Right lung (tissue), 2 donors: ENCODE measurements at regions not wholly inside any gene's neighbourhood (a gene's known extent, or its start where the extent isn't known, plus 50 kb on each side); places are given as distances from the start of the nearest gene placed in this dataset.
"Not testable (repeated sequence)": the region's sequence is repeated elsewhere in the genome, so short reads cannot be mapped to it uniquely, and the experiment has no call there.

ENCODE experiments used
- DNase-seq, 2 donors: peaks; one replicate each; pipeline ENCODE4 v3.0.0-alpha.2; 2013

DNA sequence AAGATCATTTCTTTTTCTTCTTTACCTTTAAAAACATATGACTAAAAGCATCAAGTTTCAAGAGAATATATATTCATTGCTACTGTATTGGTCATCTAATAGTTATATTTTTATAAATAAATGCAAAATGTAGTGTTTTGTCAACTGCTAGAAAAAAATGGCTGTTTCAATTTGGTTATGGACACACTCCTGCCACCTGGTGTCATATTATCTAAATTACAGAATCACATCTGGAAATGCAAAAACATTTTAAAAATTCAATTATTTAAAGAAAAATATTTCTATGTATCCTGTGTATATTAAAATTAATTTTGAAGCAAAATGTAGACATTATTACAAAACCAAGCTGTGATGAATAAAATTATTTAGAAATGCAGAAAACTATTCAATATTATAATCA lies 329.4 kb upstream of the PCDH18 start:
- DNase-seq: peak; percentile 3 to 4

DNA sequence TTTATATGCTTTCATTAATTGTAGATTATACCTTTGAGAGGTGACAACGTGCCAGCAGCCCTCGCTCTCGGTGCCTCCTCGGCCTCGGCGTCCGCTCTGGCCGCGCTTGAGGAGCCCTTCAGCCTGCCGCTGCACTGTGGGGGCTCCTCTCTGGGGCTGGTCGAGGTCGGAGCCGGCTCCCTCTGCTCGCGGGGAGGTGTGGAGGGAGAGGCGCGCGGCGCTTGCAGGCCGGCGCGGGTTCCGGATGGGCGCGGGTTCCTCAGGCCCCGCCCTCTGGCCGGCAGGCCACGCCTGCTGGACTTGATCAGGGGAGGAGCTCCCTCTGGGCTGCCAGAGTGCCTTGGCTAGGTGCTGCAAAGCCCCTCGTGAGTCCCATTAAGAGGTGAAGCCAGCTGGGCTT lies 321.1 kb upstream of the PCDH18 start:
- DNase-seq: no peak

DNA sequence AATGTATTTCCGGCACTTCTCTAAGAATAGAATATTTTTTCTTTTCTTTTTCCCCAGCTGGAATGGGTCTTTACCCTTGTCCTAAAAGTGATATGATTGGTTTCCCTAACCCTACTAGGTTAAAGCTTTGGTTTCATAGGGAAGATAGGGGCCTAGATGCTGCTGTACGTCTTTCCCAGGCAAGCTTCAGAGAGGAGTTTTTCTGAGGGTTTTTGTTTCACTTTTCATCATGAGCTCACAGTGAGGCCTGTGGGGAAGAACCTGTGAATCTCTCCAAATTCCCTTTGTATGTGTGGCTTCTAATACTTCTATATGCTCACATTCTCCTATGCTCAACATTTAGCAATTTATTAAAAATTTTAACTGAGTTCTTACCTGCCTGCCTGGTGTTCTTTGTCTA lies 320.0 kb upstream of the PCDH18 start:
- DNase-seq: no peak

DNA sequence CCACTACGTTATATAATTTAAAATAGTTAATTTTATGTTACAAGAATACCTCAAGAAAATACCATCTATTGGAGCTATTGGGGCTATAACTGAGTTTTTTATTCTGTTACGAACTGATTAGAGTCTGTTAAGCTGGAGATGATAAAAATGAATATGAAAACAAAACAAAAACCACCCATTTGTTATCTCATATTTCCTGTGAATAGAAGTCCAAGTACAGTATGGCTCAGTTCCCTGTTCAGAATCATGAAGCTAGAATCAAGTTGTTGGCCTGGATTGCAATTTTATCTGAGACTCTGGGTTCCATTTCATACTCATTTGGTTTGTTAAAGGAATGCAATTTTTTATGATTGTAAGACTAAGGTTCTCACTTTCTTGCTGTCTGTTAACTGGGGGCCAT lies 319.1 kb upstream of the PCDH18 start:
- DNase-seq: no peak

DNA sequence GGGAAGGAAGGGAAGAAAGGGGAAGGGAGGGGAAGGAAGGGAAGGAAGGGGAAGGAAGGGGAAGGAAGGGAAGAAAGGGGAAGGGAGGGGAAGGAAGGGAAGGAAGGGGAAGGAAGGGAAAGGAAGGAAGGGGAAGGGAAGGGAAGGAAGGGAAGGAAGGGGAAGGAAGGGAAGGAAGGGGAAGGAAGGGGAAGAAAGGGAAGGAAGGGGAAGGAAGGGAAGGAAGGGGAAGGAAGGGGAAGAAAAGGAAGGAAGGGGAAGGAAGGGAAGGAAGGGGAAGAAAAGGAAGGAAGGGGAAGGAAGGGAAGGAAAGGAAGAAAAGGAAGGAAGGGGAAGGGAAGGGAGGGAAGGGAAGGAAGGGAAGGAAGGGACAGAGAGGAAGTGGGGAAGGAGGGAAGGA lies 295.7 kb upstream of the PCDH18 start:
- not testable (repeated sequence) for DNase-seq

DNA sequence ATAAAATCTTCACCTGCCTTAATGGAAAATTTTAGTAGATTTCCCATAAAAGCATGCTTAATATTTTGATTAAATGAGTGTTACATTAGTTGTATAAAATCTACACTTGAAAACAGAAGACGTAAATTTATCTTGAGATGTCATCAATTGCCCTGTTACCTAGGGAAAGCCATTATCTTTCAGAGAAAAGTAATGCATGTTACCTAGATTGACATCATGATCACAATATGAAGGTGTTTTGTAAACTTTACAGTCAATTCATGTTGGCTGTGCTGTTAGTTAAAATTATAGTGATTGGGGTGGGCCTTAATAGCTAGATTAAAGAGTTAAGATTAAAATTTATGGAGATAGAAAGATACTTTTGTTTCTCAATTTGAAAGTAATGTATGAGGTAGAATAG lies 293.2 kb upstream of the PCDH18 start:
- DNase-seq: no peak

DNA sequence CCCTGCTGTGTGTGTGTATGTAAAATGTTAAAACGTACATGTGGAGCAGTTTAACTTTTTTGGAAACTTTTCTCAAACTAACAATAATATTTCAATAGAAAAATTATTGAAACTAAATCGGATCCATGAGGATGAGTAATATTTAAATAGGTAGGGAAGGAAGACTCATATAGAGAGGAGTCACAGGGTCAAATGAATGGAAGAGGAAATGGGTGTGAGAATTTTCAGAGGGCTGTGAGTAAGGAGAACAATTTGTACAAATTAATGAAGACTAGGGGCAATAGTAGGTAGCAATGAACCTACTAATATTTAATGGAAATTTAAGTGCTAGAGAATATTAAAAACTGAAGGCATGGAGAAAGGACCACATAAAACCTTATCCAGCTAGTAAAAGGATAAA lies 290.7 kb upstream of the PCDH18 start:
- no peak for DNase-seq

DNA sequence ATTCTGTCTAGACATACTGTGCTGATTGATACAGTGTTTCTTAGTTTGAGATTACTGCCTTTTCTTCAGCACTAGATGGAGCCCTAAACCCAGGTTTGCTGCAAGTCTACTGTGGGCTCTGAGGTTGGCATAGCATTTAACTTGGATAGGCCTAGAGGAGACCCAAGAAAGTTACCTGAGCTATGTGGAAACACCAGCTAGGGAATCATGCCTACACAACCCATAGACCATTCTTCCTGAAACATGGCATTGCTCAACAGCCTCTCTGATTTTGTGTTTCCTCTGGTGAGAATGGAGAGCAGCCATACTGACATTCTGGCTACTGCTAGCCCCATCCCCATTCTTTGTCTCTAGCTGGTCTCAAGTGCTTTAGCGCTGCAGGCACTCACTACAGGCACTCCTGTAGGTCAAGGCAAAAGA lies 287.7 kb upstream of the PCDH18 start:
- DNase-seq: no peak

DNA sequence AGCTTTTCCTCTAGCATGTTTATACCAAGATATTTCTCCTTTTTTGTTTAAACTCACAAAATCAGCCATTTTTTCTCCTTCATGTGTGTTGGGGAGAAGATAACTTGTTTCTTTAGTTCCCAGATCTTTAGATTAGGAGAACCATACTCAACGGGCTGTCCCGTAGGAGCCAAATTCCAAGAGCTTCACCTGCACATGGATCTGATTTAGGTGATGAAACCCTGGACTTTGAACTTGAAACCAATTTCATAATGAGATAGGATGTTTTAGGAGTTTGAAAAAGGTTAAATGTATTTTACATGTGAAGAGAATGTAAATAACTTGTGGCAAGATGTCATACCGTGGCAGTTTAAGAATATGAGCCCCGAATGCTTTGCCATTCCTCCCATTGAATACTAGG lies 280.0 kb upstream of the PCDH18 start:
- DNase-seq: no peak

DNA sequence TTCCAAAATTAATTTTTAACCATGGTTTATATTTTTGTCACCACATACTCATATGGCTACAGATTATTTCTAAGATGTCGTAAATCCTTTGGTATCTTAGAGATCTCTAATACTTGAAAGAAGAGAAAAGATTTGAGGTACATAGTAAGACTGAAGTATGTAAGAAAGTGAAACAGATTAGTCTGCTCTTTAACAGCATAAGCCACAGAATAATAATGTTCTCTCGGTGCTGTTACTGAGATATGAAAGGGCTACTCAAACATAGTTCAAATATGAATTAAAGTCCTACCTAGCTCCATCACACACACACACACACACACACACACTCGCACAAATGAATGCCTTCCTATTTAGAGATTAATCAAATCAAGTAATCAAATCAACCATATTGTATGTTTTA lies 274.1 kb upstream of the PCDH18 start:
- DNase-seq: no peak

DNA sequence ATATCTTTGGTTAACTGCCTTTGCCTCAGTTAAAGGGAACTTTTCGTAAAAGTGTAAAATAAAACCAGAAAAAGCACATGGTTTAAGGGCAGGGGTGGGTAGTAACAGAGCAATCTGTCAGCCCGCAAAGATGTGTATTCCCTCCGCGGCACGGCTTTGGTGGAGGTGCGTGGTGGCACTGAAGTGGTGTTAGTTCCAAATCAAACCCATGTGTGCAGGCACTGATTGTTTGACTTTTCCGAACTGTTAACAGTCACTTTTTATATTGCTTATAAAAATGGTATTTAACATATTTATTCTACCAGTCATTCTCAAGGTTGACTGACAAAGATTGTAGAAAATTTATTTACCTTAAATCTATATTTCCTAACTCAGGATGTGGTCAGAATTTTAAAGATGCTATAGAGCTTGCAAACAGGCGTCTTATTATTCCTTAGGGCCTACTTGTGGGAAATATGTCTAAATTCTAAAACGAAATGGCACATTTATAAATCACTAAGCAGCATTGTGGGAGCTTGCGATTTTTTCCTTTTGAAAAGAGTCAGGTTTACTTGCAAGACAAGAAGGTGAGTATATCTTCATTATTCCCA lies 272.7 kb upstream of the PCDH18 start:
- no peak for DNase-seq

DNA sequence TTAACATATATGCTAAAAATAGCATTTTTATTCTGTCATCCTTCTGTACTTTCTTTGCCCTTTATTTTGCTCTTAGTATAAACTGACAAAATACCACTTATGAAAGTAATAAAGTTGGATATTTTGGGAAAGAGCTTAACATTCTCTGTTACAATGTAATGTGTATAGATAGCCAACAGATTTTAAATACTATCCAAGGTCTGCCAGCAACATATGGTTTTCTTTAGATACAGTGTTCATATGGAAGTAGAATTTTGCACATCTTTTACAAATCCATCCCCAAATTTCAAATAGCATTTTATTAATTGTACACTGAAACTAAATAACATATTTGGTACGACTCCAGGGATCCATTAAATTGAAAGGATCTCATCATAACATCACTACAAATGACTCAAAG lies 268.6 kb upstream of the PCDH18 start:
- DNase-seq: peak in 1 of 2 donors; percentile 21

DNA sequence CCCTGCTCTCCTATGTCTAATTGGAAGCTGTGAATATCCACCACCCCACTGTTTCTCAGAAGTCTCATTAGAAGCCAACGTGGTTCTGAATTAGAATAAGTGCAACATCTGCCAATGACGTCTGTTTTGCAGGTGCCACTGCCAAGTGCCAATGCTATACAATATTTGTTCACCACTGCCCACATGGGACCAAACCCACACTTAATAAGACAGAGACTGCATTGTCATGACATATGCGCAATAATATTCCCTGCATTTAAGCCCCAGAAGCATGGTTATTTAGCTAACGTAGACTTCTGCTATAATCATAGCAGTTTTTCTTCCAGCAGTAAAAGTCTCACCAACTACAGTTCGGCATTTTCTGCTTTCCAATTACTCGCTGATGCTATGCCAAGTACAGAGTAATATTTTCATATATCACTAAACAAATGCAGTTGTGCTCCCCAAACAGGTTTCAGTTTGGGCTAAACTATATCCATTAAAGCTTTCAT lies 262.5 kb upstream of the PCDH18 start:
- DNase-seq: no peak

DNA sequence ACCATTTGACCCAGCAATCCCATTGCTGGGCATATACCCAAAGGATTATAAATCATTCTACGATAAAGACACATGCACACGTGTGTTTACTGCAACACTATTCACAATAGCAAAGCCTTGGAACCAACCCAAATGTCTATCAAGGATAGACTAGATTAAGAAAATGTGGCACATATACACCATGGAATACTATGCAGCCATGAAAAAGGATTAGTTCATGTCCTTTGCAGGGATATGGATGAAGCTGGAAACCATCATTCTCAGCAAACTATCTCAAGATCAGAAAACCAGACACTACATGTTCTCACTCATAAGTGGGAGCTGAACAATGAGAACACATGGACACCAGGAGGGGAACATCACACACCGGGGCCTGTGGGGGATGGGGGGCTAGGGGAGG lies 257.0 kb upstream of the PCDH18 start:
- not testable (repeated sequence) for DNase-seq

DNA sequence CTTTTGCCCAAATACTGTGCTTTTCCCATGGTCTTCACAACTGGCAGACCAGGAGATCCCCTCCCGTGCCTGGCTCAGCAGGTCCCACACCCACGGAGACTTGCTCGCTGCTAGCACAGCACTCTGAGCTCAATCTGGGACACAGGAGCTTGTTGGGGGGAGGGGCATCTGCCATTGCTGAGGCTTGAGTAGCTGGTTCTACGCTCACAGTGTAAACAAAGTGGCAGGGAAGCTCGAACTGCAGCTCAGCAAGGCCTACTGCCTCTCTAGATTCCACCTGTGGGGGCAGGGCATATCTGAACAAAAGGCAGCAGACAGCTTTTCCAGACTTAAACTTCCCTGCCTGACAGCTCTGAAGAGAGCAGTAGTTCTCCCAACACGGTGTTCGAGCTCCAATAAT lies 251.6 kb upstream of the PCDH18 start:
- not testable (repeated sequence) for DNase-seq

DNA sequence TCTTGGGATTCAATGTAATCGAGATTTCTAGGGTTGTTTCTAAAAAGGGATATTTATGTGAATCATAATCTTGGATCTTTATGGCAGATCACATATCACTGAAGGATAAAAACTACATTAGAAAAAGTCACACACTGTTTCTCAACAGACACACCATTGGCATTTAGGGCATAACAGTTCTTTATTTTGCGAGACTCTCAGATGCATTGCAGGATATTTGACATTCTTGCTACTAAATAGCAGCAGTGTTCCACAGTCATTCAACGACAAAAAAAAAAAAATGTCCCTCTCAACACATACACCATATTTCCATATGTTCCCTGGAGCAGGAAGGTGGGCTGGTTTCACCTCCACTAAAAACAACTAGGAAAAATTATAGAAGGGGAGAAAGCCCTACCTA lies 243.4 kb upstream of the PCDH18 start:
- no peak for DNase-seq

DNA sequence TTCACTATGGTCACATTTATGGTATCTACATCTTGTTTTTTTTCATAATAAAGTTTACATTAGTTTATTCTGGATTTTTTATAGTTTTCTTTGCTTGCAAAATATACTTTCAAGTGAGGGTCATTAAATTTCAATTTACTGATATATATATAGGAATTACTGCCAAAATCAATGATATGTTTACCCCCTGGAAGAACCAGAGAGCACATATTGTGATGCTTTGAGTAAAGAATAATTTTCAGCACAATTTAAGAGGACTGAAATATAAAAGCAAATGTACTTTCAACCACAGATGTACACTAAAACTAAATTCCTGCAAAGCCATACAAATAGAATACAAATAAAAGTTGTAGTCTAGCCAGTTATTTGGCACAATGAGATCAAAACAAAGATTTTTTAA lies 242.2 kb upstream of the PCDH18 start:
- DNase-seq: no peak

DNA sequence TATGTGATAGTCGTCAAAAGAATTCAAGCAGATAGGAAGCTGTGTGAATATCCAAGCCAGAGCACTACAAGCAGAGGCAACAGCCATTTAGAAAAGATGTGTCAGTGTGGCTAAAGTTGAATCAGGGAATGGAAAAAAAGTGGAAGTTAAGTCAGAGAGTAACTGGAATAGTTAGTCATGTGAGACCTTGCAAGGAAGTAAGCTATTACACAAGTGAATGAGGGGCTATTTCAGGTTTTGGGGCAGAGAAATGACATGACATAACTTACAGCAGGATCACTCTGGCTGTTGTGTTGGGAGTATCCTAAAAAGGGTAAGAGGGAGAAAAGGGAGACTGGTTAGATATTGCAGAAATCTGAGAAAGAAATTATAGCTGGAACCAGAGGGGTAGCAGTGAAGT lies 236.6 kb upstream of the PCDH18 start:
- no peak for DNase-seq

DNA sequence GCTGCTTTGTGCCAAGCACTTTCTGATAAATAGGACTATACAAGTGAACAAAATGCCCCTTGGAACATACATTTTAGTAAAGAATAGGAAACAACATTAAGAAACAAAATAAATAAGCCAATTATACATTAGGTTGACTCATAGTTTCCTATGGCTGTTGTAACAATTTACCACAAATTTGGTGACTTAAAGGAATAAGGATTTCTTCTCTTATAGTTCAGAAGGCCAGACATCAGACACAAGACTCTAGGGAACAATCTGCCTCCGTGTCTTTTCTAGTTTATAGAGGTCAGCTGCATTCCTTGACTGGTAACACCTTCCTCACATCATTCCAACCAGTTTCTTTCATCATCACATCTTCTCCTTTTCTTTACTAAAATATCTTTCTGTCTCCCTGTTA lies 235.9 kb upstream of the PCDH18 start:
- DNase-seq: no peak

DNA sequence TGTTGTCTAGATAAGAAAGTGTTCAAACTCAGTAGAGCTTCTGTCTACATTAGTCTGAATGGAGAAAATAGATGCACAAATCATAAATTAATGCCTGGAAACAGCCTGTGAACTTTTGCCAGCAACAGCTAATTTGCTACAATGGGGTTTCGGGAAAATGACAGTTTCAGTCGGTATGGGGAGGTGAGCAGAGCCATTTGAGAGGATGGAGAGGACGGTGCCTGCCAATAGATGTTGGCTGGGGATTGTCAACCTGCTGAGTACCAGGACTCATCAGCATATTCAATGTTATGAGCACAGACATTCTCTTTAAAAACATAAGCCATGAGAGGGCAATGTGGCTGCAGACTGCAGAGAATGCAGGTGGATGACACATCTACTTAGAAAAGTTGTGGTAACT lies 230.3 kb upstream of the PCDH18 start:
- no peak for DNase-seq

DNA sequence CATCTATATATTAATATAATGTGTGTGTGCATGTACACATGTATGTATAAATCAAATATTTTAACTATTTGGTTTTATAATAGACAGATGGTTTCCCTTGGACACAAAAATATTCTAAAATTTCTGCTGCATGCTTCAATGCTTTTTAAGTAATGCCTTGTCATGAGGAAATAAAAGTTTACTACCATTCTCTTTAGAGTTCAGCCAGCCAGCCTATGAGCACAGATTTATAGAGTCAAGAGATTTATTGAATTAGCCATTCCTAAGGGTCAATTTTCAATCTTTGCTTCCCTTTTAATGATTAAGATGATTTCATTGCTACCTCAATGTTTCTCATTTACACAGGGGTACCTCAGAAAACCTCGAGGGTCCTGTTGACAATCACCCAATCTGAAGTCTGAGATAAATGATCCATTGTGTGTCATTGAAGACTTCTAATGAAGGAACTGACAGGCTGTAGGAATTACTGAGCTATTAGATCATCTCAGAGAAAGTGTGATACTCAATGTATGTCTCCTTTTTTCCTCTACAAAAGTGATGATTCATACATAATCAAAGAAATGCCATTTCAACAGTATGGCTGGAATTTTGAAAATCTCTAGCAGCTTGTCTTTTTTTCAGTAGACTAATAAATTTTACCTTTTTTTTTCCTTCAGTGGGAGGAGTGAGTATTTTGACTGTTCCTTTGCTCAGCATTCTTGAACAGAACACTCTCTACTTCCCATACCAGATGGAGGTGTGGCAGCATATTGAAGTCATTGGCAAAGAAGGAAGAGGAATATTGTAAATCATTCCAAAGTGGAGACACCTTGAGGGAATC lies 222.6 kb upstream of the PCDH18 start:
- DNase-seq: no peak

DNA sequence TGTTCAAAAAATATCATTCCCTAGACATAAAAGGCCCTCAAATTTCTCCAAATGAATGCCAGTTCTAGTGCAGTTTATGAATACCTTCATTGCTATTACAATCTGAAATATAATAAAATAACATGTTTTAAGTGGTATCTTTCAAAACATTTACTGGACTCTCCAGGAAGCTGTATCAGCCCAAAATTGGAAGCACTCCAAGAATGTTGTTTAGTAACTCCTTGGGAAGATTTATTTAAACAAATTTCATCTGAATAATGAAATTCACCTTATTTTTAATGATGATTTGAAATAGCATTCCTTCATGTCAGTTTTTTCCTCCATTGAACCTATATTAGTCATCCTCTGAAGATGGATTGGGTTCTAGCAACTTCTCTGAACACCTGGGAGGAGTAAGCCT lies 217.2 kb upstream of the PCDH18 start:
- no peak for DNase-seq

DNA sequence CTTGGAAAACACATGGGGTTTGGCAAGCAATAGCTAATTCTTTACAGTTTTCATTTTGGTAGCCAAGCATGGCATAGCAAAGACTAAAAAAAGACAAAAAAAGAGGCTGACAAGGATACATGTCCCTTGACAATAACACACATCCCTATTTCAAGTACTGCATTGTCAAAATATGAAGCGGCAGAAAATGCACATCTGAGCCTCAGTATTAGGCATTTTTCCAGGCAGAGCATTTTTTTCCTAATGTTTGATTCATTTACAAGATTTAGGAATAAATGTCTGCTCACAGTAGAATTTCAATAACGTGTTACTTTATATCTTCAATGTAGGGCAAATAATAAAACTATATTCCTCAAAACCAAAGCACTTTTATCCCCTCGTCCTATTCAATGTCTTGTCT lies 216.3 kb upstream of the PCDH18 start:
- no peak for DNase-seq

DNA sequence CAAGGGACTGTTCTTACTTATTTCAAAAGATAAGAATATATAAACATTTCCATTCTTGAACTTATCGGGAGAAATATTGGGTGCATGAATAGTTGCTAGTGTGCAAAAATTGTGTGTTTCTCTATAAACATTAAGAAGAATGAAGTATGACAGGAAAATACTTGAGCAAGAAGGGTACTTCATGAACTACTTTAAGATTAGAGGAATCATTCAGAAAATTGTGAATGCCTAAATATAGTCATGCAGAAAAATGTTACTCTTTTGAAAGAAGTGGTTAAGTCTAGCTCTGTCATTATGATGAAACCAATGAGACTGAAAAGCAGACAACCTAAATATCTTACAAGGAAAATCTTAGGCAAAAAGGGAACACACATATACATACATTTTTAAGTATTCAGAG lies 207.8 kb upstream of the PCDH18 start:
- peak; percentile 8 to 27 for DNase-seq
